ENCODE measurements at regions not wholly inside any gene's neighbourhood (a gene's known extent, or its start where the extent isn't known, plus 50 kb on each side); places are given as distances from the start of the nearest gene placed in this dataset.

DNA sequence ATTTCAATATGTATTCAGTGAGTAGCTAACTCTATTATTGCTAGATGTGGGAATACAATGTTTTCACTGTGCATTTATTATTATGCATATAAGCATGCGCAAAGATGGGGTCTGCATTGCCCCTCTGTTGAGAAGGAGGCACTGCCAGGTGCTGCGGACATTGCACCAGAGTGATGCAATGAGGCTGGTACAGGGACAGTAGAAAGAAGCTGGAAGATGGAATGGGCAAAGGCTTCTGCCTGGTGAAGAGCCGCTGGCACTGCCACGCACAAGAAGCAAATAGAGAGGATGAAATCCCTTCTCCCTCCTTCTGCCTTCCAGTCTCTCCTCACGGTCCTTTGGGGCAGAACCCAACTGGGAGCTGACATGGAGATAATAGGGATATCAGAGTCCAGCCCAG lies 154.5 kb upstream of the TNFAIP3 start:
- TF ChIP-seq CTCF (conservative IDR thresholded peaks at IDR 0.05; ENCODE audit: low read depth, low read length) = no peak
- no peak for TF ChIP-seq EZH2 (IDR thresholded peaks at IDR 0.05; ENCODE audit: low read length, unreplicated experiment)

Measured in PC-3 (cell line).